ENCODE measurements at regions not wholly inside any gene's neighbourhood (a gene's known extent, or its start where the extent isn't known, plus 50 kb on each side); places are given as distances from the start of the nearest gene placed in this dataset.

DNA sequence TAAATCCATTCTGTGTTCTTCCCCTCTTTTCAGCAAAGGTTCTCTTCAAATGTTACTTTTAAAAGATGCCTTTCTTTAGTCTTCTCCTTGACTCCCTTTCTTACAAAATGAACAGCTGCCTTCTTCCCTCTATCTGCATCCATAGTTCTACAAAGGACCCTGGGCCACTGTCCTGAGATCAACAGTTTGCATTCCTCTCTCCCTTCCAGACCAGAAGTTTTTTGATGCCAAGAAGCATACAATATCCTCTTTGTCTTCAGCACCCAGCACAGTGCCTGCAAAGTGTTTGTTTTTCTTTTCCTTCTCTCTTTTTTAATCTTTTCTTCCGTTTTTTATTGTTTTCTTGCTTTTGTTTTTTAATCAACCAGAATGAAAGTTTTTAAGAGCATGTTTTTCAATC, 183.5 kb upstream of the SNX19 start:
- no peak for DNase-seq (ENCODE audit: low spot score)
- intact Hi-C loops (cut with DNase I) = no loop called here

- intact Hi-C loops (cut with DNase I) = no loop called here
Observed at GRCh38 chr11:131108760-131109159, 192.5 kb upstream of the SNX19 start.

DNA sequence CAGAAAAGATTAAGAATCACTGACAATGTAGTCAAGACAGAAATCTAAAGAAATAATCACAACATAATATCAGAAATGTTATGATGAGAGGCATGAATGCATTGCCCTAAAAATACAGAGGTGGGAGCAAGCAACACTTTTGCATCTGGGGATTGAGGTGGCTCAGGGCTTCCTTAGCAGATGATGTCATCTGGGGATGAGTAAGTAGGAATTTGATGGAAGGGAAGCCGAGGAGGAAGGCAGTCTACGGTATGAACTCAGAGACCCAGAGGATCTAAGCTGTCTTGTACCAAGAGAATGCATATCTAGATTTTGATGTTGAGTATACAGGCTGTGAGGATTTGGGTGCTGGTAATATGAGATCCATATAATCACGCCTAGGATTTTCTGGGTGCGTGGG, 193.0 kb upstream of the SNX19 start:
- no peak for DNase-seq (ENCODE audit: low spot score)
- intact Hi-C loops (cut with DNase I) = no loop called here

More at GRCh38 chr11:131108760-131109159, 192.5 kb upstream of the SNX19 start:
- DNase-seq (ENCODE audit: low spot score) = no peak

DNA sequence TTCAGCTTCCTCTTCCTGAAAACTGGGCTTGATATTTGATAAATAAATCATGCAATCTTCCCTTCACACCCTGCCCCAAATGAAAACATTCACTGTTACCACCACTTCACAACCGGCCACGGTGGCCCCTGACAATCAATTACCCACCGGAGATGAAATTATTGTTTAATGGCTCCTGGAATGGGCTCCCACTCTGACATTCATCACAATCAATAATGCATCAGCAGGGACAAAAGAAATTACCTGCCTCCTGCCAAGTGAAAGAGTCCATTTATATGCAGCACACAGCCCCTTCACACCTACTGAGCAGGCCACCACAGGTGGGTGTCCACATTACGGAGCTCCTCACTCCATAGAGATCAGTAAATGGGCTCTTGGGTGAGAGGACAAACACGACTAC, 193.5 kb upstream of the SNX19 start:
- DNase-seq (ENCODE audit: low spot score) = no peak
- intact Hi-C loops (cut with DNase I) = no loop called here

- DNase-seq (ENCODE audit: low spot score) = no peak
- intact Hi-C loops (cut with DNase I) = no loop called here
Observed at GRCh38 chr11:131111775-131112174, 195.5 kb upstream of the SNX19 start.

GRCh38 chr11:131118247-131118646, 202.0 kb upstream of the SNX19 start:
- intact Hi-C loops (cut with DNase I) = no loop called here
- no peak for DNase-seq (ENCODE audit: low spot score)

DNA sequence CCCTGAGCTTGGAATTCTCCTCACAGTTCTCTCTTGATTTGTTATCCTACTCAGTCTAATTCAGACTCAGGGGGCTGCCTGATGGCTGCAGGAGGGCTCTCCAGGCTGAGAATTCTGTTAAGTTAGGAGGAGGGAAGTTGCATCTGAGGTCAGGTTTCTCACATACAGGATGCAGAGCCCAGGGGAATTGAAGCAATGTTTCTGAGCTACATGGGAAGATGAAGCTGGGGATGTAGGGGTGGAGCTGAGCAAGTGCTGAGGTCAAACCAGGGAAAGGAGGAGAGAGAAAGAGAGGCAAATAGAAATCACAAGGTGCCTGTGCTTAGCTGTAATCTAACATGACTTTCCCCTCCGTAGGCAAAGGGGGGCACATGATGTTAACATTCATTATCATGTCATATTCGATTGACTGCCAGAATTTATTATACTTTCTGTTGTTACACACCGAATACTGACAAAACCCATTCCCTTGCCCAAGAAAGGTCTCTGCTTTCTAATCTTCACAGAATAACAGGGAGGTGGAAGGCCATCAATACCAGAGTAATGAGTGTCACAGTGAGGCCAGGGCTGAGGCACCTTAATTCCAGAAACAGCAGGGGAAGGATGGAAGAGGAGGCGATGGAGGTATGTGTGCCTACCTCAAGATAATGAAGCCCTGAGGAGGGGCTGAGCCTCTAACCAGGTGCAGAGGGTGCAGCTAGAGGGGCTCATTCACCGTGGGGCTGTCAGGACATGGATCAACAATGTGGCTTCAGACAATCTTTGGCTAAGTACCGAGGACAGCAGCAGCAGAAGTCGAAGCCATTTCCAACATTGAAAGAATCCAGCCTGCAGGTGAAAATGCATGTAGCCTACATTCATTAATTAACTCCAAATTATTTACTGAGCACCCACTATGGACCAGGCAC, 205.4 kb upstream of the SNX19 start:
- DNase-seq (ENCODE audit: low spot score) = no peak
- intact Hi-C loops (cut with DNase I) = no loop called here

- DNase-seq (ENCODE audit: low spot score) = no peak
- intact Hi-C loops (cut with DNase I) = no loop called here
Observed at GRCh38 chr11:131122448-131122847, 206.2 kb upstream of the SNX19 start.

- DNase-seq (ENCODE audit: low spot score) = no peak
- intact Hi-C loops (cut with DNase I) = no loop called here
Observed at GRCh38 chr11:131129474-131129873, 213.2 kb upstream of the SNX19 start.

- DNase-seq (ENCODE audit: low spot score) = no peak
- intact Hi-C loops (cut with DNase I) = no loop called here
Observed at GRCh38 chr11:131135611-131136010, 219.3 kb upstream of the SNX19 start.

DNA sequence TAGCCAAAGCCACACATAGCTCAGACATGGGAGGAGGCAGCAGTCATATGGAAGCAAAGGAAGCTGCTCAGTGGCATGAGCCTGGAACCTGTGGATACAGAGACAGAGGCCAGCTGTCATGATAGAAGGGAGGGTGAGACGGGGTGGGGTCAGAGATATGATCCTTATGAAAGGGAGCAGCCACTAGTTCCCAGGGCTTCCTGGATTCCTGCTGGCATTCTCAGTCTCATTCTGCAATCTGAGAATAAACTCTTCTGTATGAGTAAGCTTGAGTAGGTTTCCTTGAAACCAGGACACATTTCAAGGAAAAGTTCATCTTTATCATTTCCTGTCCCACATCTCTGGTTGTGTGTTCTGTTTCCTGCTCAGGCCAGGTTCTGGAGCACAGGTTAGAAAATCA, 220.2 kb upstream of the SNX19 start:
- intact Hi-C loops (cut with DNase I) = no loop called here
- no peak for DNase-seq (ENCODE audit: low spot score)

GRCh38 chr11:131137046-131137445, 220.8 kb upstream of the SNX19 start:
- intact Hi-C loops (cut with DNase I) = no loop called here

GRCh38 chr11:131138731-131139130, 222.5 kb upstream of the SNX19 start:
- intact Hi-C loops (cut with DNase I) = loop anchor here in 1 of 2 donors (1.0 kb wide), 1 partner anchor 10 kb away; no protein-coding TSS in a partner anchor
- DNase-seq (ENCODE audit: low spot score) = no peak

More at GRCh38 chr11:131137046-131137445, 220.8 kb upstream of the SNX19 start:
- DNase-seq (ENCODE audit: low spot score) = no peak

GRCh38 chr11:131145791-131146190, 224.6 kb upstream of the NTM start:
- intact Hi-C loops (cut with DNase I) = no loop called here
- no peak for DNase-seq (ENCODE audit: low spot score)

- intact Hi-C loops (cut with DNase I) = no loop called here
- no peak for DNase-seq (ENCODE audit: low spot score)
Observed at GRCh38 chr11:131146827-131147490, 223.5 kb upstream of the NTM start.

- intact Hi-C loops (cut with DNase I) = no loop called here
- DNase-seq (ENCODE audit: low spot score) = no peak
Observed at GRCh38 chr11:131154351-131154750, 216.1 kb upstream of the NTM start.

- no peak for DNase-seq (ENCODE audit: low spot score)
- intact Hi-C loops (cut with DNase I) = loop anchor here in 1 of 2 donors (5.0 kb wide), 1 partner anchor 1215 kb away; no protein-coding TSS in a partner anchor
Observed at GRCh38 chr11:131157678-131158077, 212.7 kb upstream of the NTM start.

DNA sequence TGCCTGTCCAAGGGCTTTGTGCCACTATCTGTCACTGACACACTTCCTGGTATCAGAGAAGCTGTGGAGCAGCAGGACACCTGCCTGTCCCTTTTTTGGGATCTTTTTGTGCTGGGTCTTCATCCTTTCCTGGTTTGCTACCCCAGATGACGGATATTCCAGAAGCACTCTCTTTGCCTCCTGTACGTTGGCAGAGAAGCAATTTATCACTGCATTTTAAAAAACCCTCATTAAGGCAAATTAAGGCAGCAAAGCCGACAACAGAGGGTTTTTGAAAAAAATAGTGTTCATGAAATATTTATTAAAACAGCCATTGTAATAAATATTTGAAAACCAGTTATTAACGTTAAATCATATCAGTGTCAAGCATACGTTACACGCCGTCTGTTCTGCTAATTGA, 209.6 kb upstream of the NTM start:
- intact Hi-C loops (cut with DNase I) = no loop called here
- no peak for DNase-seq (ENCODE audit: low spot score)

DNA sequence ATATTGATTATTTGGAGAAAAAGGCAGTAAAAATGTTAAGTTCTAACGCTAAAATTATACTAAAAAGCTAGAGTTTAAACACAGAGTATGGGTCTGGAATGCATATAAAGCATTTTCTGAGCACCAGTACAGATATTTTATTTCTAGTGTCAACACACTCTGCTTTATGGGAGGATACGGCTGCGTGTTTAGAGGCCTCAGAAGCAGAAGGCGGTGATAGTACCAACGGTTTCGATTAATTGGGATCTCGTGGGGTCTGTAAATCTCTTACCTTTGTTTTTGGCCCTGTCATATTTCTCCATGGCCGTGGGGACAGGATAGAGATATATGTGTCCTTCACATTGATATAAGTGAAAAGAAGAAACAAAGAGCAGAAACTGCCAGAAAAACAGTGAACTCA, 206.8 kb upstream of the NTM start:
- intact Hi-C loops (cut with DNase I) = no loop called here
- no peak for DNase-seq (ENCODE audit: low spot score)

DNA sequence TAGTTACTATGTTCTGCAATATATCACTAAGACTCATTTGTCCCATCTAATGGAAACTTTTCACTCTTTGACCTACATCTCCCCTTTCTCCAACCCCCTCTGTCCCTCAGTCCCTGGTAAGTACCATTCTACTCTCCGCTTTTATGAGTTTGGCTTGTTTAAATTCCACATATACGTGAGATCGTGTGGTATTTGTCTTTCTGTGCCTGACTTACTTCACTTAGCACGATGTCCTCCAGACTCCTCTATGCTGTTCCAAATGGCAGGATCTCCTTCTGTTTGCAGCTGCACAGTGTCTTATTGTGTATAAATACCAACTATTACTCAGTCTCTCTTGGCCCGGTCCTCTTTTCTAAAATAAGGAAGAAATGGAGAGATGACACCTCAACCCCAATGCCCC, 205.4 kb upstream of the NTM start:
- intact Hi-C loops (cut with DNase I) = no loop called here
- no peak for DNase-seq (ENCODE audit: low spot score)
